HG03280 (cell line): ENCODE measurements at regions not wholly inside any gene's neighbourhood (a gene's known extent, or its start where the extent isn't known, plus 50 kb on each side); places are given as distances from the start of the nearest gene placed in this dataset.

Experiments
- ATAC-seq: cut with Tn5 transposase; IDR thresholded peaks from one replicate; pipeline ENCODE4 v1.9.1; 2021; ENCODE audit warnings: mild to moderate bottlenecking, moderate library complexity; ENCODE audit not compliant: unreplicated experiment

GRCh38 chr15:47570881-47571640 is 146.2 kb upstream of the SEMA6D start:
- ATAC-seq = no peak

DNA sequence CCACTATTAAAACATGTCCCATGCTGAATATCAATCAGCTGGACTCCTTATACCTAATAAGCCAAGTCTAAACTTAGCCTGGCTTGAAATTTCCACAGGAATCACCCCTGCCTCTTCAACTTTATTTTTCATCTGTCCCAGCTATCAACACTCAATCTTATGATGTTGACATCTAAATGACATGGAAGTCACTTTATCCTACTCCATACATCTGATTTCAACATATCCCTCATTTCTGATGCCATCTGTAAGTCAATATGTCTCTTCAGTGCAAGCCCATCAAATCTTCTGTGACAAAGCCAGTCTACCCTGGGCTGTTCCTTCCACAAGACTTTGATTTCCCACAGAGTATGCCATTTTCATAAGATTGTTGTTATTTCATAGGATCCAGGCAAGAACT is 143.6 kb upstream of the SEMA6D start:
- ATAC-seq = no peak

DNA sequence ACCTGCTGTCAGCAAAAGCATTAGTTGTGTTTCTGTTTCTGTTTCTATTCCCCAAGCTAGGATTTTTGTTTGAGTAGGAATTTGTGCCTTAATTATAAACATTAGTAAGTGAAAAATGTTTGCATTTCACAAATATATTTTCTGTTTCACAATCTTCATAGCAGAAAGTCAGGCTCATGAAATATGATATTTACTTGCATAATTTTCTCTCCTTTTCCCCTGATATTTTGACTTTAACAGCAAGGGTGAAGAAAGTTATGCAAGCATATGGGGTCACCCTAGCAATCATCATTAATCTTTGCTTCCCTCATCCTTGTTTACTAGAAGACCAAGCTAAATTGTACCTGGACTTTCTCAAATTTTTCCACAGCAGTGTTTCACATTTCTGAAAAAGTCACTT is 140.3 kb upstream of the SEMA6D start:
- ATAC-seq = no peak

DNA sequence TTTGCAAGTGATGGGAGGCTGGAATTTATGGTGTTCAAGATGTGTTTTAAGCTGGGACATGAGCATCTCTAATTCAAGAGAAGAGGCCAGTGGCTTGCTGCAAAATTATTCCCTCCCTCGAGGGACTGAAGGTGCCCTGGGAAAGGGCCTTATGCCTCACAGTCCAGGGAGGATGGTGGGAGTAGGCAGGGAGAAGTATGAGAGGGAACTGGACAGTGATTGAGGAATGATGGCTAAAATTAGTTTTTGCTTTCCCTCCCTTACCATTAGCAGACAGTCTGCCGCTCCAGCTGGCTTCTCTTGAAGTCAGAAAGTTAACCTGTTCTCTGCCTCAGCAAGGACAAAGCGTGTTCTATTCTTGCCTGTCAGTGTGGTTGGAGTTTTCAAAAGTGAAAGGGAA is 139.8 kb upstream of the SEMA6D start:
- no peak for ATAC-seq

- ATAC-seq = no peak
These were observed 135.1 kb upstream of the SEMA6D start for GRCh38 chr15:47582233-47582632.

DNA sequence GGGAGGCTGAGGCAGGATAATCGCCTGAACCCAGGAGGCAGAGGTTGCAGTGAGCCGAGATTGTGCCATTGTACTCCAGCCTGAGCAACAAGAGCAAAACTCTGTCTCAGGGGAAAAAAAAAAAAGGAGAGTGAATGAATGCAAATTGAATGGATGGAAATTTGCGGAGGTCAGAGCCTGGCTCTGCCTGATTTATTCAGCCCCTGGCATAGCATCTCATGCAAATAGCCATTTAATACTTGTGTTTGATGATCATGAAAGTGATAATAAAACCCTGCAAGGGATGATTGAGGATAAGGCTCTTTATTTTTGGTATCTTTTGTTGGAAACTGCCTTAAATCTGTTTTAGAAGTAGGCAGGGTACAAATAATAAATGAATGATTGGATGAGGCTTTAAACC is 133.0 kb upstream of the SEMA6D start:
- ATAC-seq = no peak

DNA sequence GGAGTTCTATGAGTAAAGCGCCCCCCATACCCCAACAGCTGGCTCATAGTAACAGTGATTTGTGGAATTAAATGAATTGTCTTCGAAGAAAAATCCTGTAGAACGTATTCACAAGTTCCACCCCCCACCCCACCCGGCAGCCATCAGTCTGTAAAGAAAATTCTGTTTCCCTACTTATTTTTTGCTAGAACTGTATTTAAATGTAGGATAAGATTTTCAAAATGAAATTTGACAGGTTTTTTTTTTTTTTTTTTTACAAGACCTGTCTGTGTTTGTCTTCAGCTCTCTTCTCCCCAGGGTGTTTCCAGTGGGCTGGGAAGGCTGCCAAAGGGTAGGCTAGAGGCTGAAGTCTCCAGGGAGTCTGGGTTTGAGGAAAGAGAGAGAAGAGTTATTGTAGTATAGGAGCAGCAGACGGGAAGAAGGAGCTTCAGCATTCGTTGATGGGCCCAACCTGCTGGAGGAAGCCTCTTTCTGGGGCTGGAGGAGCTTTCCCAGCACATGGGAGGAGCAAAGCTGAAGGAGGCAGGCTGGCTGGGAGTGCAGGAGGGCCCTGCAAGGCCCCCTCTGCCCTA is 130.6 kb upstream of the SEMA6D start:
- no peak for ATAC-seq

DNA sequence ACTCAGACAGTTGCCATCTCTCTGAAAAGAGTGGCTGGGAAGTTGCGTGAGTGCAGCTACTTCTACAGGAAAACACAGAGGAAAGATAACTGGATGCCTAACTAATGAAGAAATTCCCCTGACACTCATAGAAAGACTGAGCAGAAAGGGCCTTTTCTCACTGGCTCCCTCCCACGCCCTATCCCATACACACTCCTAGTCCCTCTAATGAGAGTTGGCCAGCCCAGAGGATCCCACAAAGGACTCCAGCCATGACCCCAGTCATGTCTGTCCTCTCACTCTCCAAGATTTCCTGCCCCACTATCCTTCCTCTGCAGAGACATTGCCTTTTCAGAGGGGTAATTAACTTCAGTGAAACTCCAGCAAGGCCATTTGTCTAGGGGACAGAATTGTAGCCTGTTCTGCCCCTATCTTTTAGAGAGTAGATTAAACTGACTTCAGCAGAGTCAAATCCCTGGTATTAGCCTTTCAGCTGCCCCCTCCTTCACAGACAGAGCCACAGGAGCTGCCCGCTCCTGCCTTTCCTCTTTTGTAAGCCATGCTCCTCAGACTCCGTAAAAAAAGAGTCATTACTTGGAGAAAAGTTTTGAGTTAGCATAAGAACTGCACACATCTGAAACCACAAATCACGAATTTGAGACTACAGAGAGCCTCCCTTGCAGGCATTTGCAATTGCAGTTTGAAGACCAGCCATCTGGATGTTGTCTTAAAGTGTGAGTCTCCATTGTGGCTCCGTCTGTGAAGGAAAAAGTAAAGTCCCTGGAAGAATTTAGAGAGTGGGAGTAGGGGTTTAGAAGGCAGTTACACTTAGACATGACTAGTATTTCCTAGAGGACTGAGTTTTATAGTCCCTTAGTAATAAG is 129.1 kb upstream of the SEMA6D start:
- ATAC-seq = no peak

DNA sequence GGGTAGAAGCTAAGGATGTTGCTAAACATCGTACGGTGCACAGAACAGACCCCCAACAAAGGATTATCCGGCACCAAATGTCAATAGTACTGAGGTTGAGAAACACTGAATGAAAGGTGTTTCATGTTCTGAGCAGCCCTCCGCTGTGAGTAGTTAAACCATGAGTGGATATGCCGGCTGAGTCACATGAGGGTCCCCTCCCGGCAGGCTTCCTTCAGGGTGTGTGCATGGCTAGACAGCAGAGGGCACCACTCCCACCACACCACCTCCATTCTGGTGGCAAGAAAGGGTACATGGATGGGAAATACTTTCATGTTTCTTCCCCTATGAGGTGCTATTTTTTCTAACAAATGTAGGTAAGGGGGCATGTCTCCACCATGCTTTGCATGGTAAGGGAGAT is 128.3 kb upstream of the SEMA6D start:
- ATAC-seq = no peak

- no peak for ATAC-seq
These were observed 118.3 kb upstream of the SEMA6D start for GRCh38 chr15:47598996-47599395.

- ATAC-seq = no peak
These were observed 117.5 kb upstream of the SEMA6D start for GRCh38 chr15:47599806-47600205.

- no peak for ATAC-seq
These were observed 115.2 kb upstream of the SEMA6D start for GRCh38 chr15:47602121-47602520.

DNA sequence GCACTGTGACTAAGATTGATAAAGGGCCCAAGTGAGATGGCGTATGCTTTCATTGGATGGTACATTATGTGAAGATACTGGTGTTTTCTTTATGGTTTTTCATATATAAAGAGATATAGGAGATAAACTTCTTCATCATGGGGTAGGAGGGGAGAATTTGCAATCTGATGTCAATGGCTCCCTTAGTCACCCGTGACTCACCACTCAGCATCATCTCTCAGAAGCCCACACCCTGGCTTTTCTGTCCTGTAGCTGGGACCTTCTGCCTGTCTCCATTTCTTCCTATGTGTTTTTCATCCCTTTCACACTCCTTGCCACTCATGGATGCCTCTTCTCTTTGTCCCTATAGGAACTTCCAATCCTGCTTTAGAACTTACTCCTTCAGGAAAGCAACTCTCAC is 114.3 kb upstream of the SEMA6D start:
- ATAC-seq = no peak

- ATAC-seq = no peak
These were observed 109.6 kb upstream of the SEMA6D start for GRCh38 chr15:47607695-47608094.

- no peak for ATAC-seq
These were observed 107.6 kb upstream of the SEMA6D start for GRCh38 chr15:47609693-47610092.

DNA sequence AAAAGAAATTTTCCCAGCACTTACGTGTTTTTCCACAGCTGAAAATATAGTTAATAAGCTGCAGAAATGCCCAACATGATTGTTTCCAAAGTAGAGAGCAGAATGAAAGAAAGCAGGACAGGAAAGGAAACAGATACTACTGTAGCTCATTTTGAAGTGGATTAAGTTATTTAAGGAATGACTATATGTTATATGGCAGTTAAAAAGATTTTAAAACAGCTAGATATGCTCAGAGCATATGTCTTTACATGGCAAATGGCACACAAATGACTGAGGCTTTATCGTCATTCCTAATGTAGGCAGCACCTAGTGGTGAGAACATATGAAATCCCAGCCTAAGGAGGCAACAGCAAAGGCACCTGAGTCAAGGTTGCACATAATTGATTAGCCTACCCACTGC is 106.6 kb upstream of the SEMA6D start:
- ATAC-seq = no peak

GRCh38 chr15:47614360-47615011 is 102.8 kb upstream of the SEMA6D start:
- ATAC-seq = no peak

- ATAC-seq = no peak
These were observed 100.4 kb upstream of the SEMA6D start for GRCh38 chr15:47616876-47617275.

- no peak for ATAC-seq
These were observed 99.1 kb upstream of the SEMA6D start for GRCh38 chr15:47618241-47618640.

DNA sequence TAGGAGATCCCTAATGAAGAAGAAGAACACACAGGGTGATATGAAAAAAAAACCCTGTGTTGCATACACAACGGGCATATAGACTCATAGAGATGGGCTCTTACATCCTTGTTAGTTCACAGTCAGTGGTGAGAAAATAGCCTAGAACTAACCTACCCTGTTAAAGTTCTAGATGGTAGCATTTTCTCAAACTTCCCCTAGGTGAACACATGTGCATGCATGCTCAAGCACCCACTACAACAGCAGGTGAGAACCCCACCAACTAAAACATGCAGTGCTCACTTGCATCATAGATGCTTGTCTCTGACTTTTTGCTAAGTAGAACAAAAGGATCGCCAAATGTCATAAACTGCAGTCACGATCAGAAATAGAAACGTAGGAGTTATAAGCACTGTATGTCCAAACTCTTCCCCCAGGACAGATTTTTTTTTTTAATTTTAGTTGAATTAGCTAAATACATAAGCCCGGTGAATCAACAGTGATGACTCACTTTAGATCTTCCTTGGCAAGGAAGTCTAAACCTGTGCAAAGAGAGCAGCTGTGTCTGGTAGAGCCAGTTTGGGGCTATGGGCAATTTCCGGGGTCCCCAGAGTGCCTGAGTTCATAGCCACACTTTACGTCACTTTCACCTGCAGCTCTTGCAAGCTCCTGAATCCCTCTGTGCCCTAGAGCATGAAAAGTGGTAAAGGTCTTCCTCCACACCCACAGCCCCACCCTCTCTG is 96.2 kb upstream of the SEMA6D start:
- no peak for ATAC-seq

GRCh38 chr15:47622055-47622454 is 95.2 kb upstream of the SEMA6D start:
- ATAC-seq = no peak
